ENCODE measurements at regions not wholly inside any gene's neighbourhood (a gene's known extent, or its start where the extent isn't known, plus 50 kb on each side); places are given as distances from the start of the nearest gene placed in this dataset.

GRCh38 chr6:125354649-125355048 is 52.9 kb upstream of the HDDC2 start:
- Histone ChIP-seq H2BK15ac (ENCODE audit: low read depth, low read length) (no peak overlapping the region), H4K91ac (ENCODE audit: insufficient read length, low read depth, low read length) (no peak overlapping the region), H2BK20ac (ENCODE audit: low read depth, low read length, poor library complexity, severe bottlenecking) (no peak overlapping the region), H3K23ac (ENCODE audit: insufficient read length, low read depth, low read length) (no peak overlapping the region), H3K14ac (ENCODE audit: insufficient read depth, low read length) (no peak overlapping the region), H3K9ac (ENCODE audit: extremely low read depth, insufficient read length, low read length) (no peak overlapping the region), H3K9me3 (ENCODE audit: control insufficient read depth, low read depth, low read length) (no peaks in the 10 kb centered on the region), H3K27ac (ENCODE audit: insufficient read length, low read depth, low read length) (no peak overlapping the region), H3K18ac (ENCODE audit: insufficient read length, low read depth, low read length) (no peak overlapping the region), H4K5ac (ENCODE audit: insufficient read length, low read depth, low read length) (no peak overlapping the region), H3K79me1 (ENCODE audit: insufficient read depth, low read depth, low read length, poor library complexity, severe bottlenecking) (no peaks in the 10 kb centered on the region), H2AFZ (ENCODE audit: low read length) (no peak overlapping the region), H4K20me1 (ENCODE audit: control insufficient read depth, insufficient read depth, insufficient read length) (no peaks in the 10 kb centered on the region), H2BK120ac (ENCODE audit: low read depth, low read length, poor library complexity, severe bottlenecking) (no peak overlapping the region), H3K79me2 (ENCODE audit: insufficient read depth, low read length) (no peaks in the 10 kb centered on the region), H3K27me3 (ENCODE audit: insufficient read depth, low read length) (no peaks in the 10 kb centered on the region), H3K23me2 (ENCODE audit: insufficient read length, low read depth, low read length, poor library complexity, severe bottlenecking) (no peaks in the 10 kb centered on the region), H2BK12ac (ENCODE audit: insufficient read length, low read depth, low read length) (no peak overlapping the region), H3K56ac (ENCODE audit: insufficient read length, low read depth, low read length) (no peak overlapping the region), H2BK5ac (ENCODE audit: insufficient read length, low read length) (no peak overlapping the region), H2AK5ac (ENCODE audit: insufficient read length, low read length) (no peak overlapping the region), H3T11ph (ENCODE audit: low read length) (no peak overlapping the region), H3K4ac (ENCODE audit: low read depth, low read length) (no peak overlapping the region), H3K4me1 (ENCODE audit: insufficient read depth, low read length) (peaks cover 5% of the 10 kb centered on the region; the same call in 1 of the 2 replicates), H3K4me2 (ENCODE audit: insufficient read depth, insufficient read length, low read length) (no peak overlapping the region), H4K8ac (replicated peaks; ENCODE audit: insufficient read length, low read depth, low read length) (no peak overlapping the region)
- H3K27me3 Mint-ChIP-seq (ENCODE audit: low read depth) = peaks cover 30% of the 10 kb centered on the region
- no peak for DNase-seq
- peaks cover 12 to 14% of the 10 kb centered on the region in 2 experiments for H3K4me1 Mint-ChIP-seq
- H3K9me3 Mint-ChIP-seq = no peaks in the 10 kb centered on the region
- WGBS (ENCODE audit: extremely low coverage, insufficient read length, low lambda C conversion rate) = 100% methylated on average over 1 of the region's 3 CpGs
- TF ChIP-seq, protein P1, sequence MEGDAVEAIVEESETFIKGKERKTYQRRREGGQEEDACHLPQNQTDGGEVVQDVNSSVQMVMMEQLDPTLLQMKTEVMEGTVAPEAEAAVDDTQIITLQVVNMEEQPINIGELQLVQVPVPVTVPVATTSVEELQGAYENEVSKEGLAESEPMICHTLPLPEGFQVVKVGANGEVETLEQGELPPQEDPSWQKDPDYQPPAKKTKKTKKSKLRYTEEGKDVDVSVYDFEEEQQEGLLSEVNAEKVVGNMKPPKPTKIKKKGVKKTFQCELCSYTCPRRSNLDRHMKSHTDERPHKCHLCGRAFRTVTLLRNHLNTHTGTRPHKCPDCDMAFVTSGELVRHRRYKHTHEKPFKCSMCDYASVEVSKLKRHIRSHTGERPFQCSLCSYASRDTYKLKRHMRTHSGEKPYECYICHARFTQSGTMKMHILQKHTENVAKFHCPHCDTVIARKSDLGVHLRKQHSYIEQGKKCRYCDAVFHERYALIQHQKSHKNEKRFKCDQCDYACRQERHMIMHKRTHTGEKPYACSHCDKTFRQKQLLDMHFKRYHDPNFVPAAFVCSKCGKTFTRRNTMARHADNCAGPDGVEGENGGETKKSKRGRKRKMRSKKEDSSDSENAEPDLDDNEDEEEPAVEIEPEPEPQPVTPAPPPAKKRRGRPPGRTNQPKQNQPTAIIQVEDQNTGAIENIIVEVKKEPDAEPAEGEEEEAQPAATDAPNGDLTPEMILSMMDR (conservative IDR thresholded peaks at IDR 0.05) = no peak
- H3K4me3 Mint-ChIP-seq = no peak overlapping the region
- H3K27ac Mint-ChIP-seq = no peak overlapping the region
- H3K36me3 Mint-ChIP-seq (ENCODE audit: insufficient read depth in 1 of 3, low read depth in 3 of 3) = no peaks in the 10 kb centered on the region
